DMS53 treated with DMSO at 0.1 percent for 48 hours (cell line): ENCODE measurements at regions not wholly inside any gene's neighbourhood (a gene's known extent, or its start where the extent isn't known, plus 50 kb on each side); places are given as distances from the start of the nearest gene placed in this dataset.
A peak's percentile ranks its signal among the peaks of the same experiment; 100 is the strongest.
"Not testable (repeated sequence)": the region's sequence is repeated elsewhere in the genome, so short reads cannot be mapped to it uniquely, and the experiment has no call there.

Source experiments
- DNase-seq: peaks from one replicate; lab custom pipeline; 2025; ENCODE audit not compliant: unreplicated experiment; lab: John Stamatoyannopoulos, UW

DNA sequence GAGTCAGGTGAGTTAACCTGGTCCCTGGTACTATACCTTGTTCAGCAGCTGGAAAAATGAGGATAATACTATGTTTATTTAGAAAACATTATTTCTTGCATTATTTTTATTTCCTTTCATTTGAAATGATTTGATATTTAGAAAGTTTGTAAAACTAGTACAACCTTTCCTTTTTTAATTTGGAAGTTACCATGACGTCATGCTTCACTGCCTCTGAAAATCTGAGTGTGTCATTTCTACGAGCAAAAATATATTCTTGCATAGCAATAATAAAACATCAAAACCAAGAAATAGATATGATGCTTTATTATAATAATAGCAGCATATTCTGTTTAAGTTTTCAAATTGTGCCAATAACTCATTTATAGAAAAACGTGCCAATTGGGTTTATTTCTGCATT is 1445.0 kb upstream of the RAG2 start:
- no peak for DNase-seq

DNA sequence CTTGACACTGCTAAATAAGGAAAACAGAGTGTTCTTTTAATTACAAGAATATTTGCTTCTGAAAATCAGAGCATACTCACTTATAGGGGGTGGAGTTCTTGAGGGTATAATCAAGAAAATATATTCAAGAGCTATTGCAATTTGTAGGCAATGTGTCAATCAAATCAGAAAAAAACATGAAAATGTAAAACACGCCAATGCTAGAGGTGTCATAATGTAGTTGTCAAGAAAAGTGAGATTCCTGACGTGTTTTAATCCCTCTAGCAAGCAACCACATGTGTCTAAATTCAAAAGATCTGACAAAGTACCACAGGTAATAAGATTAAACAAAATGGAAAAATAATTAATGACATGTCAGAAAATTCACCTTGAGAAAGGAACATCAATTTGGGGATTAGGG is 1440.7 kb upstream of the RAG2 start:
- no peak for DNase-seq

DNA sequence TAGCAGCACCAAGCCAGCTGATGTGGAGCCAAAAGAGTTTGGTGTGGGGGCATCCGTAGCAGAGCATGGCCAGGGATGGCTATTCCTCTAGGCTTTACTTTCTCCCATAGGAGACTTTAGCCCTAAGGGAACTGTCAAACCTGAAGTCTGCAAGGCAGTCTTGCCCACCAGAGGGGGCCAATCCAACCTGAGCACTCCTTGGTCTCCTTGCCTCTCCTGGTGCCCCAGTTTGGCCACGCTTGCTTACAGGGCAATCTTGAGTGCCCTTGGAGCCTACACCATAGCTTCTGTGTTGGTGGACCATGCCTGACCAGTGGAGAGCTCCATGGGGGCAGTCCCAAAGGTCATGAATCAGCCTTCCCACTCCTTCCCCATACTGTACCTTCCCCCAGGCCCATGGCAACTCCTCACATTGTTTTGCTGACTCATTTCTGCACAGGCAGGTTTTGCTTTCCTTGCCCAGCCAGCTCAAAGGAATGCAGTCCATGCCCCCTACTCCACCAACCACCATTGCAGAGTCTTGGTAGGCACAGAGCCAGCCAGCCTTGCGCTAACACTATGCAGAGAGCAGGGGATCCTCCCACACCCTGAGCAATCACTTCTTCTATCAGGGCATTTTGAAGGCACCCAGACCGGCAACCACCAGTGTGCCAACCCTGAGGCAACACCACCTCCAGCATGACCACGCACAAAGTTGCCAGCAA is 1421.2 kb upstream of the RAG2 start:
- no peak for DNase-seq

DNA sequence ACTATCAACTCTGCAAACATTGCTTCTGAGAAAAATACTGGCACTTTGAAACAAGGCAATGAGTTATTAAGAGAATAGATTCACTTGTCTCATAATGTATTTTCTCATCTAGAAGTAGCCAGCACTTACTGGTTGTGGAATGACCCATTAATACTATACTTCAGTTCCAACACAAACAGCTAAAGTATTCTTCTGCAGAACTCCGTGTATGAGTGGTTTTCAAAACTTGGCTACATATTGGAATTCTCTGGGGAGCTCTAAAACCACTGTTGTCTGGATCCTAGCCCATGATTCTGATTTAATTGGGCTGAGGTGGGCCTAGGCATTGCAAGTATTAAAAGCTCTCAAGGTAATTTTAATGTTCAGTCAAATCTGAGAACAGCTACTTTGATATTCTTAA is 1416.4 kb upstream of the RAG2 start:
- no peak for DNase-seq

DNA sequence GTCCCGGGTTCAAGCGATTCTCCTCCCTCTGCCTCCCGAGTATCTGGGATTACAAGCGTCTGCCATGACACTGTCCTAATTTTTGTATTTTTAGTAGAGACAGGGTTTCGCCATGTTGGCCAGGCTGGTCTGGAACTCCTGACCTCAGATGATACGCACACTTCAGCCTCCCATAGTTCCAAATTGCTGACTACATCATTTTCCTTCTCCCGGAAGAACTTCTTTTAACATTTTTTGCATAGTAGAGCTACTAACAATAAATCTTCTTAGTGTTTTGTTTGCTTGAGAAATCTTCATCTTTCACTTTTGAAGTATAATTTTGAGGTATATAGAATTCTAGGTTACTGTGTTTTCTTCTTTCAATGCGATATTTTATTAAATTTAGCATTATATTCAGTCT is 1415.1 kb upstream of the RAG2 start:
- no peak for DNase-seq

DNA sequence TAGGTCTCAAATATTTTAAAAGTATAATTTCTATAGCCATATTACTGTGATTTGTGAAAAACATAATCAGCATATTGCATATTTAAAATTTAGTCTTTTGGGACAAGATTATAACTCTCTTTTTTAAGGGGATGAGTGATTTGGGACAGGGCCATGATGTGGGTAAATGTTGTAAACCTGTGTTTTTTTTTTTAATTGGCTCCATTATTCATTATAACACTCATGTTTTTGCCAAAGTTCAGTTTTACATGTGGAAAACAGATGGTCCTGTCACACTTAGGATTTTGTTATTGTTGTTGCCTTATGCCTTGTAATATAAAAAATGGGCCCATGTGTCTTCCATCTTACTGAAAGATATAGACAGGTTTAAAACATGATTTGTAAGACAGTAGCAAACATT is 1413.5 kb upstream of the RAG2 start:
- DNase-seq: no peak

DNA sequence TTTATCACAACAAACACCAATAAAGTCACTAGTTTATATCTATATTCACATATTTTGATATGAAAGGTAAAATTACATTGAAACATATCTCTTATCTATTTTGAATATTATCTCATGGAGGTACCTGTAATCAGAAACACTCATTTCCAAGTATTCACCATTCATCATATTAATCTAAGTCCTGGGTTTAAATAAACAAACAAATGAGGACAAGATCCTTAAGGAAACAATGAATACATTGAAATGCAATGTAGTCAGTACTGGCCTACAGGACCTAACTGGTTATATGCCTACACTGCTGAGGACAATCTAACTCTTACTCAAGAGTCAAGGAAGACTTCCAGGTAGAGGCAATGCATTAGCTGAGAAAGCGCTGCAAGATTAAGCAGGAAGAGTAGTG is 1411.9 kb upstream of the RAG2 start:
- DNase-seq: no peak

DNA sequence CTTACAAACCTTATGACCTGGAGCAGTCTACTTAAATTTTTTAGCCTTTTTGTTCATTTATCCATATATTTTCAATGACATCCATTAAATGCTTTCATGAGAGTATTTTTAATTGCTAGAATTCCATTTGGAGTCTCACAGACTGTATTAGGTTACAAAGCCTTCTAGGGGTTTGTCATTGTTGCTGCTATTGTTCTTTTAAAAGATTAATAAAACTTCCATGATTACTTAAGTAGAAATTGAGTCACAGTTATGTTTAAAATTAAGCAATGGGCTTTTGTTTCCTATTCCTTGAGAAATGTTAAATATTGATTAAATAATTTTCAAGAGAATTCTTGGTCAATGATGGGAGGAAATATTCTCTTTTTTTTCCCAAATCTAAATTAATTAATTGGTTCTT is 1408.4 kb upstream of the RAG2 start:
- no peak for DNase-seq

DNA sequence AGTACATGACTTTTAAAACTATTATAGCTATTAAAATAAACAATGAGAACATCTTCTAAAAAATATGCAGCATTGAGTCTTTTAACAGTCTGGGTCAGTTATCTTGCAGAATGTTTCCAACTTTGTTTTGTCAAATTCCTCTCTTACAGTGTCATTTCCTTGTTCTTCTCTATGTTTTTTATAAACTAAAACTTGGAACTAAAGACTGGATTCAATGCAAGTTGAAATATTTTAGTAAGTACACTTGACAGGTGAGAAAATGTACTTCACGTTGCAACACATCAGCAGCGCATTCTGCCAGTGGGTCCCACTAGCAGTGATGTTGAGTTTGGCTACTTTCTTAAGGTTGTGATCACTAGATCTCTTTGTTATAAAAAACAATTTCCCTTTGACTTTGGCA is 1407.6 kb upstream of the RAG2 start:
- no peak for DNase-seq

DNA sequence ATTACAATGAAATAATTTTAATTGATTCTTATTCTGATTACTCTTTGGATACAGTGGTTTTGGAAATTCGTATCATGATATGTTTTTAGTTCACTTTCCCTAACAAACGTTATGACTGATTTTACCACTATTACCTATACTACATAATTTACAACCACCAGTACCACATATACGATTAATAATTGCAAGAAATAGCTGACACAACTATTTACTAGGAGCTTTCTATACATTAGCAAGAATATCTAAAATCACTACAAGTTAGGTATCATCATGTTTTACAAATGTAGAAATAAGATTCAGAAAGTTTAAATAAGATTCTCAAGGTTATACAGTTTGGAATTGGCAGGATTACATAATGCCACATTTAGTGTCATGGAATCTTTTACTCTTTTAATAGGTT is 1401.1 kb upstream of the RAG2 start:
- DNase-seq: no peak

DNA sequence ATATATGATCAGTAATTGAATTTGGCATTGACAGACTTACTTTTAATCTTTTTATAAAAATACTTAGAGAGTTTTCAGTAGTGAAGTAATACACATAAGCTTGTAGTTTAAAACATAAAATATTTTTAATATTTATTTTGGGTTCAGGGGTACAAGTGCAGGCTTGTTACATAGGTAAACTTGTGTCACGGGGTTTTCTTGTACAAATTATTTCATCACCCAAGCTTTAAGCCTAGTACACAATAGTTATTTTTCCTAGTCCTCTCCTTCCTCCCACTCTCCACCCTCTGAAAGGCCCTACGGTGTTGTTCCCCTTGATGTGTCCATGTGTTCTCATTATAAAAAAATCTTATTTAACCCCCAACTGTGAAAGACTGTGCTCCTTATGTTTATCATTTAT is 1397.8 kb upstream of the RAG2 start:
- DNase-seq: no peak

DNA sequence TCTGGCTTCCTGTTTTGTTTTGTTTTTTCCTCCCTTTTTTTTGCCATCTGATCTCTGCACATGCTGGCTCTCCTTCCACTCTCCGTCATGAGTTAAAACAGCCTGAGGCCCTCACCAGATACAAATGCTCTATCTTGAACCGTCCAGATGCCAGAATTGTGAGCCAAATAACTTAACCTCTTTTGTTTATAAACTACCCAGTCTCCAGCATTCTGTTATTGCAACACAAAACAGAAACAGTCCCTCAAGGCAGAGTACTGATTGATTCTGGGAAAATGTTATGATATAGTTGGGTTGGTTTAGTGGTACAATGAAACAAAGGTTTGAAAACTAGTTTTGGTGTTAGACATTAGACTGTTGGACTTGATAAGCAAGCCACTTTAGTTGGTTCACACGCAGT is 1390.0 kb upstream of the RAG2 start:
- DNase-seq: no peak

DNA sequence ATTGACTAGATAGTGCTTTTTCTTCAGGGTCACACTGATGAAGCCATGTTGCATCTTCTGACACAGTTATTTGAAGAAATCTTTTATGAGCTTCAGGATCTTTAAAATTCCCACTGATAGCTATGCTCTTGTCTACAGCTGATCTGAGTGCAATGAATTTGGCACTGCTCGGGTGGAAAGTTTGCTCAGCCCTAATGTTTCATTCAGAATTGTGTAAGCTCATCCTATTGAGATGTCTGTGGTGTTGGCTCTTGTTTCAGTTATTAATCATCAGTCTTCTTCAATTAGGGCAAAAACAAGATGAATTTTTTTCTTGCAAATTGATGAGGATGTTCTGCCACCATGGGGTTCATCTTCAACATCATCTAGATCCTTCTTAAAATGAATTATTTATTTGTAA is 1387.0 kb upstream of the RAG2 start:
- no peak for DNase-seq

DNA sequence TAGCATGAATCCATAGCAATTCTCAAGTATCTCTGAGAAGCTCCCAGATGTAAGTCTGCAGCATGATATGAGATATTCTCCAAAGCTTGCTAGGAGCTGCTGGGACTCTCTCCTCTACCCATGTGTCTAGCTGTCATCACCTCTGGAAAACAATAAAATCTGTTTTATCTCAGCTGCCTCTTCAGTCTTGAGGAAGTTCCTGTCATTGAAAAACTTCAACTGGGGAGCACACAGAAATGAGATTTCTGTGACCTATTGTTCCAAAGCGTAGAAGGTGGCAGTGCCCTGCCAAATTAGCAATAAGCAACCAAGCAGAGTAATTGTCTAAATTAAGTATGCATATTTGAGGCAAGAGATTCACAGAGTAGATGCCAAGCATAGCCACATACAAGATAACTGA is 1380.6 kb upstream of the RAG2 start:
- DNase-seq: no peak

DNA sequence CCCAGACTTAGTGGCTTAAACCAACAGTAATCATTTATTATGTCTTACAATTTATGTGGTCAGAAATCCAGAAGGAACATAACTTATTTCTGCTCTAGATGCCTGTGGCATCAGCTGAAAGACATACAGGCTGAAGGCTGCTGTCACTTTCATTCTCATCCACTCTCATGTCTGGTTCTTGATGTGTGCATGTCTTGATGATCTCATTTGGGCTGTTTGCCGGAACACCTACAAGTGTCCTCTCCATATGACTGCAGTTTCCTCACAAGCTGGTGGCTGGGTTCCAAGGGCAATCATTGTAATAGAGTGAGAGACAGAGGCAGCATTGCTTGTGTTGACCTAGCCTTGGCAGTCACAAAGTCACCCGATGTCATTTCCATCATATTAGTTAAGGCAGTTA is 1375.9 kb upstream of the RAG2 start:
- peak; percentile 3 for DNase-seq

DNA sequence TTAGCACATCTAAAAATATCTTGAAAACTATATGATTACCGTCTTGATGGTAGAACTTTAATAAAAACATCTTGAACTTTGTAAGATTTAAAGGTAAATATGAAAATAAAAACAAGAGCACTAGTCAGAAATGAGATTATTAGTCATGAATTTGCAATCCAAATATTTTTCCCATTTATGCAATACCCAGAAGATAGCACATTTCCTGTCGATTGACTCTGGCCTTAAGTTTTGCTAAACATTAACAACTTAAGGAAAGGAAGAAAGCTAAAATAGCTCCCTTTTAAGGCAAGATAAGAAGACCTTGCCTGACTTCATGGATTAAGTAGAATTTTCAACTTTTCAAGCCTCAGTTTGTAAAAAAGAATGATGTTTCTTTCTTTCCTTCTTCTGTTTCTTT is 1374.7 kb upstream of the RAG2 start:
- DNase-seq: no peak

DNA sequence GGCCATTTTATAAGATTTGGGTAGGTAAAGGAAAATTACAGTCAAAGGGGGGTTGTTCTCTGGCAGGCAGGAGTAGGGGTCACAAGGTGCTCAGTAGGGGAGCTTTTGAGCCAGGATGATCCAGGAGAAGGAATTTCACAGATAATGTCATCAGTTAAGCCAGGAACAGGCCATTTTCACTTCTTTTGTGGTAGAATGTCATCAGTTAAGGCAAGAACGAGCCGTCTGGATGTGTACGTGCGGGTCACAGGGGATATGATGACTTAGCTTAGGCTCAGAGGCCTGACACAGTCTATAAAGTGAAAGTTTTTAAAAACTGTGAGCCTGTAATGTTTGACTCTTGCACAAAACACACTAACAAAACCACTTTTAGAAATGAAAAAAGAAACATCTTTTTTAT is 1371.3 kb upstream of the RAG2 start:
- not testable (repeated sequence) for DNase-seq

DNA sequence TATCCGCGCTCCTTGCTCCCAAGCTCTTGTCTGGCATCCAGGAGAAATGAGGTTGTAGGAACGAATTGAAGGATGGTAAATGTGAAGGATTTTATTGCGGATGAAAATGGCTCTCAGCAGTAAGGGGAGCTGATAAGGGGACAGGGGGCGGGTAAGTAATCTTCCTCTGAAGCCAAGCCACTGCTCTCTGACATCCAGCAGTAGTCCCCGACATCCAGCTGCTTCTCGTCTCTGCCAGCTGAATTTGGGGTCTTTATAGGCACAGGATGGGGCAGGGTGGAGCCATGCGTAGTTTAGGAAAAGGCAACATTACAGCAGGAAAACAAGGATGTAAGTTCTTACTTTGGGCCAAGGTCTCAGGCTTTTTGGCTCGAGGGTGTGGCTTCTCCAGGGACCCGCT is 1370.1 kb upstream of the RAG2 start:
- DNase-seq: no peak

DNA sequence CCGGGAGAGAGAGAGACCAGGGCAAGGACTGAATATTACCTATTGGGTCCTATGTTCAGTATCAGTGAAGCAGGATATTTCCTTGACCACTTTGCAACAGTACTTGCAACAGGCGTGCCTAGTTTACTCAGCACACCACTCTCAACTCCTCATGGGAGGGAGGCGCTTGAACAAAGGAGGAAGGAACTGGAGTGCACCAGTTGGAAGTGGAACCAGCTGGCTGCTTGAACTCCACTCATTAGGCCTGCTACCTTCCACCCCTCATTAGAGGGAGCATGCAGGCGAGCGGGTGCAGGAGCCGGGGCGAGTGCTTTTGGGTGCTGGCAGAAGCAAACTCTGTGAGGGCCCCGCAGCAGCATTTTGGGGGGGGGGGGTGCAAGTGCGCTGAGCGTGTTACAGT is 1369.6 kb upstream of the RAG2 start:
- no peak for DNase-seq

DNA sequence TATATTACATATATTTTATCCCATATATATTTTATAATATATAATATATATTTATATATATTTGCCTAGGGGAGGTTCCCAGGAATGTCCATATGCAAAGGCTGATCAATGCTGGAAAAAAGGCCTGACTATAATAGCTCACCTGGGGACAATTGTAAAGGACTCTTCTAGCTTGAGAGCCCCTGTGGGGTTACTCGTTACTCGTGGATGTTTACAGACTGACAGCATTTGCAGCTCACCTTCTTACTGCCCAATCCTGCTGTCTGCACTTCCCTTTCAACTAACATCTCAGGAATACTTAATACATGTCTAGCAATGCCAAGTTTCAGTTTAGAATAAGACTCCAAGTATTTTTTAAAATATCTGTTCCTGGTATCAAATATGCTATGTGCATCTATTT is 1365.4 kb upstream of the RAG2 start:
- DNase-seq: no peak

DNA sequence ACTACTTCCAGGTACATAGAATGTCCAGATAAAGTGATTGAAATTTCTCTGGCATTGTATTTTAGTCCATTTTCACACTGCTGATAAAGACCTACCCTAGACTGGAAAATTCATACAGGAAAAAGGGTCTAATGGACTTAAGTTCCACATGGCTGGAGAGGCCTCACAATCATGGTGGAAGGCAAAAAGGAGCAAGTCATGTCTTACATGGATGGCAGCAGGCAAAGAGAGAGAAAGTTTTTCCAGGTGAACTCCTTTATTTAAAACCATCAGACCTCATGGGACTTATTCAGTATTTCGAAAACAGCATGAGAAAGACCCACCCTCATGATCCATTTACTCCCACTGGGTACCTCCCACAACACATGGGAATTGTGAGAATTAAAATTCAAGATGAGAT is 1359.7 kb upstream of the RAG2 start:
- DNase-seq: no peak

DNA sequence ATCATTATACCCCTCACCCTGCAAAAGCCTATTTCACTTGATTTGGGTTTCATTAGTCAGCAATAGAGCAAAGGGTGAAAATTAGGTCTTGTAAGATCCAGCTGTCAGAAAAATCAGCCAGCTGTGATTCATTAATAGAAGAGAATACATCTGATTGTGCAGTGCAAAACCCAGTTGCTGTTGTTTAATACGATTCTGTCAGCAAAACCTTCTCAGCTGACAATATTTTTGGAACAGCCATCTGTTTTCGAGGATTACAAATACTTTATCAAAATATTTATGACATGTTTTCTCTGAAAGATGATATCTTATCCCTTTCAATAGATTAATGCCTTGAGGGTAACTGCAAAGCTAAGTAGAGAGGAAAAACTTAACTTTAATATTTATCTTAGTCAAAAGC is 1354.0 kb upstream of the RAG2 start:
- DNase-seq: no peak

DNA sequence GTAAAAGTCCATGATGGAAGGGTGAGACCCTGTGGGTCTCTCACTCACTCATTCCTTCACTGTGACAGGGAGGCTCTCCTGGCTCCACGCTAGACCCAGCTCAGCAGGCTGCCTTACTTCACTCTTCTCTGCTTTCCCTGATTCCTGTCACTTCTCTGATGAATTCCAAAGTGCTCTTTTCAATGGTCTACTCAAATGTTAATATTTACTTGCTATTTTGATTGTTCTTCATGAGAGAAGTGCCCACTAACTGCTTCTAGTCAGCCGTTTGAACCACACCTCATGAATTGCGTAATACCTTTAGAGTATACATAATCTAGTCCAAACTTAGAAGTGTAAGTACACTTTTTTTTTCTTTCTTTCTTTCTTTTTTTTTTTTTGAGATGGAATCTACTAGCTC is 1350.2 kb upstream of the RAG2 start:
- no peak for DNase-seq

DNA sequence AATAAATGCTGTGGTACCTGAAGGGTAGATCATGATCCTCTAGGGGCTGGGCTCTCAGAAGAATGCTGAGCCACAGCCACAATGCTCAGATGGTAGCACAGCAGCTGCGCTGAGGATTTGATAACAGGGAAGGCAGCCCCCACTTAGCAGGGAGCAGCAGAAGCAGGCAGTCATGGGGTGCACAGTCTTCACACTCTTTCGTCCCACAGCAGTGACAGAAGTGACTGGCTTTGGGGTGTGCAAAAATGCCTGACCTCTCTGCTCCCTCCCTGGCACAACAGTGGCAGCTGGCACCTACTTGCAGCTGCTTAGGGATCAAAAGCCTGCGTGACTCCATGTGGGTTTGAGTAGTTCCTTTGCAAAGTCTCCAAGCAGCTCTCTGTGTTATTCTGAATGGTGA is 1349.8 kb upstream of the RAG2 start:
- no peak for DNase-seq
